MCF 10A (cell line): ENCODE measurements at regions not wholly inside any gene's neighbourhood (a gene's known extent, or its start where the extent isn't known, plus 50 kb on each side); places are given as distances from the start of the nearest gene placed in this dataset.

Experiments
- BruUV-seq: library from RNA; stranded (reverse); fragments of 400-500 nt; replicated peaks from 2 replicates; lab custom pipeline; 2021; lab: Mats Ljungman, UMichigan
- CTCF ChIA-PET: fragments of 300-600 bp; sonication (Branson Sonifier 250); formaldehyde crosslinking; extraction: SDS; loops from one replicate; lab custom pipeline; 2021; ENCODE audit warnings: antibody characterized with exemption, inconsistent platforms; lab: Yijun Ruan, JAX
- POLR2A ChIA-PET: fragments of 300-600, 350-650 bp; sonication (Branson Sonifier 250); formaldehyde crosslinking; extraction: SDS; loops from one replicate; lab custom pipeline; 2020; ENCODE audit warnings: antibody characterized with exemption, inconsistent platforms; lab: Yijun Ruan, JAX
- DNase-seq: peaks from one replicate; pipeline ENCODE4 v3.0.0-alpha.2; 2018; ENCODE audit not compliant: unreplicated experiment
- H3K27ac Mint-ChIP-seq: one replicate; pipeline ENCODE4 v1.8.0; 2022; ENCODE audit warnings: mild to moderate bottlenecking, low read depth, mixed read lengths; ENCODE audit not compliant: unreplicated experiment
- H3K27me3 Mint-ChIP-seq: one replicate; pipeline ENCODE4 v1.8.0; 2022; ENCODE audit warnings: mixed read lengths; ENCODE audit not compliant: insufficient read depth, unreplicated experiment
- H3K36me3 Mint-ChIP-seq: one replicate; pipeline ENCODE4 v1.8.0; 2022; ENCODE audit warnings: mild to moderate bottlenecking, moderate library complexity, mixed read lengths; ENCODE audit not compliant: insufficient read depth, unreplicated experiment
- H3K4me1 Mint-ChIP-seq: one replicate; pipeline ENCODE4 v1.8.0; 2022; ENCODE audit warnings: mixed read lengths; ENCODE audit not compliant: insufficient read depth, unreplicated experiment
- H3K4me3 Mint-ChIP-seq: one replicate; pipeline ENCODE4 v1.8.0; 2022; ENCODE audit warnings: mild to moderate bottlenecking, moderate library complexity, mixed read lengths; ENCODE audit not compliant: unreplicated experiment
- H3K9me3 Mint-ChIP-seq: one replicate; pipeline ENCODE4 v1.8.0; 2022; ENCODE audit warnings: mixed read lengths; ENCODE audit not compliant: unreplicated experiment
- intact Hi-C: fragments of 100-400 bp; cut with micrococcal nuclease; formaldehyde crosslinking; loops from 2 replicates; pipeline ENCODE4 v1.14.1; 2022
- TF ChIP-seq, protein P1 (sequence below): fragments of 200-600 bp; IDR thresholded peaks from one replicate; pipeline ENCODE4 v1.8.0; 2022; ENCODE audit warnings: antibody characterized with exemption, mild to moderate bottlenecking; ENCODE audit not compliant: unreplicated experiment

DNA sequence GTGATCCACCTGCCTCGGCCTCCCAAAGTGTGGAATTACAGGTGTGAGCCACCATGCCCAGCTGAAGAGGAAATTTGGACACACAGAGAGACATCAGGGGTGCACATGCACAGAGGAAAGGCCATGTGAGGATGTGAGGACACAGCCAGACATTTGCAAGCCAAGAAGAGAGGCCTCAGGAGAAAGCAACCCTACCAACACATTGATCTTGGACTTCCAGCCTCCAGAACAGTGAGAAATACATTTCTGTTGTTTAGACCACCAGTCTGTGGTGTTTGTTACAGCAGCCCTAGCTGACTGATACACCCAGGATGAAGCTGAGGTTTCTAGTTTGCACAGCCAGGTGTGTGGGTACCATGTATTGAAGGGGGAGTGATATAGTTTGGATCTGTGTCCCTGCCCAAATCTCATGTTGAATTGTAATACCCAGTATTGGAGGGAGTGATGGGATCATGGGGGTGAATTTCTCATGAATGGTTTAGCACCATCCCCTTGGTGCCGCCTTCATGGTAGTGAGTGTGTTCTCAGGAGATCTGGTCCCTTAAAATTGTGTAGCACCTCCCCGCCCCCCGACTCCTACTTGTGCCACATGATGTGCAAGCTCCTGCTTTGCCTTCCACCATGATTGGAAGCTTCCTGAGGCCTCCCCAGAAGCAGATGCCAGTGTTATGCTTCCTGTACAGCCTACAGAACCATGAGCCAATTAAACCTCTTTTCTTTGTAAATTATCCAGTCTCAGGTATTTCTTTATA, 64.7 kb upstream of the DUSP5 start:
- no TSS peak for BruUV-seq
- ChIA-PET CTCF (interaction anchor here (0.7 to 1.7 kb wide), 2 partner anchors 8 to 18 kb away, joined by 3 read pairs; no protein-coding TSS in a partner anchor), POLR2A (interaction anchor here (0.6 to 1.5 kb wide), 3 partner anchors 15 to 22 kb away, joined by 3 to 5 read pairs (median 4); no protein-coding TSS in a partner anchor)
- H3K4me1 Mint-ChIP-seq: peaks cover 21% of the 10 kb centered on the region
- H3K4me3 Mint-ChIP-seq: no peak overlapping the region
- no peak for DNase-seq
- H3K36me3 Mint-ChIP-seq: no peaks in the 10 kb centered on the region
- H3K27ac Mint-ChIP-seq: no peak overlapping the region
- H3K9me3 Mint-ChIP-seq: no peaks in the 10 kb centered on the region
- intact Hi-C loops: no loop called here
- no peaks in the 10 kb centered on the region for H3K27me3 Mint-ChIP-seq
- TF ChIP-seq, protein P1, sequence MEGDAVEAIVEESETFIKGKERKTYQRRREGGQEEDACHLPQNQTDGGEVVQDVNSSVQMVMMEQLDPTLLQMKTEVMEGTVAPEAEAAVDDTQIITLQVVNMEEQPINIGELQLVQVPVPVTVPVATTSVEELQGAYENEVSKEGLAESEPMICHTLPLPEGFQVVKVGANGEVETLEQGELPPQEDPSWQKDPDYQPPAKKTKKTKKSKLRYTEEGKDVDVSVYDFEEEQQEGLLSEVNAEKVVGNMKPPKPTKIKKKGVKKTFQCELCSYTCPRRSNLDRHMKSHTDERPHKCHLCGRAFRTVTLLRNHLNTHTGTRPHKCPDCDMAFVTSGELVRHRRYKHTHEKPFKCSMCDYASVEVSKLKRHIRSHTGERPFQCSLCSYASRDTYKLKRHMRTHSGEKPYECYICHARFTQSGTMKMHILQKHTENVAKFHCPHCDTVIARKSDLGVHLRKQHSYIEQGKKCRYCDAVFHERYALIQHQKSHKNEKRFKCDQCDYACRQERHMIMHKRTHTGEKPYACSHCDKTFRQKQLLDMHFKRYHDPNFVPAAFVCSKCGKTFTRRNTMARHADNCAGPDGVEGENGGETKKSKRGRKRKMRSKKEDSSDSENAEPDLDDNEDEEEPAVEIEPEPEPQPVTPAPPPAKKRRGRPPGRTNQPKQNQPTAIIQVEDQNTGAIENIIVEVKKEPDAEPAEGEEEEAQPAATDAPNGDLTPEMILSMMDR: no peak

DNA sequence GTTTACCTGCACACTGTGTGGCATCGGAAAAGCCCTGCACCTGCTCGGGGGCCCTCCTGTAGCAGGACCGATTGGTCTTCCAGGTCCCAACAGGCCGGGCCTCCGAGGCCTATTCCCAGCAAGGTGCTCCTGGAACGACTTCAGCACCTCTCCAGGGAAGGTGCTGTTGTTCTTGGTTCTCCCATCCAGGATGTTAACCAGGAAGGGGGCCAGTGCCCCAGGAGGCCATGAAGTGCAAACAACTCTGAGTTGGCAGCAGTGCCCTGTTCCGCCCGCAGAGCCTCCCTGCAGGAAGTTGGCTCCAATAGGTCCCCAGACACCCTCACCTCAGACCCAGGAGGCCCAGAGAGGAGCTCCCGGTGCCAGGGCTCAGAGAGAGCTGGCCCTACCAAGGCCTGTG, 64.0 kb upstream of the DUSP5 start:
- Mint-ChIP-seq H3K27ac (no peak overlapping the region), H3K4me3 (no peak overlapping the region), H3K4me1 (peaks cover 21% of the 10 kb centered on the region), H3K36me3 (no peaks in the 10 kb centered on the region), H3K9me3 (no peaks in the 10 kb centered on the region), H3K27me3 (no peaks in the 10 kb centered on the region)
- TF ChIP-seq, protein P1: no peak
- ChIA-PET CTCF (interaction anchor here (1.3 kb wide), 1 partner anchor 113 kb away, joined by 3 read pairs; no protein-coding TSS in a partner anchor), POLR2A (no interaction called here)
- no TSS peak for BruUV-seq
- intact Hi-C loops: no loop called here
- no peak for DNase-seq

DNA sequence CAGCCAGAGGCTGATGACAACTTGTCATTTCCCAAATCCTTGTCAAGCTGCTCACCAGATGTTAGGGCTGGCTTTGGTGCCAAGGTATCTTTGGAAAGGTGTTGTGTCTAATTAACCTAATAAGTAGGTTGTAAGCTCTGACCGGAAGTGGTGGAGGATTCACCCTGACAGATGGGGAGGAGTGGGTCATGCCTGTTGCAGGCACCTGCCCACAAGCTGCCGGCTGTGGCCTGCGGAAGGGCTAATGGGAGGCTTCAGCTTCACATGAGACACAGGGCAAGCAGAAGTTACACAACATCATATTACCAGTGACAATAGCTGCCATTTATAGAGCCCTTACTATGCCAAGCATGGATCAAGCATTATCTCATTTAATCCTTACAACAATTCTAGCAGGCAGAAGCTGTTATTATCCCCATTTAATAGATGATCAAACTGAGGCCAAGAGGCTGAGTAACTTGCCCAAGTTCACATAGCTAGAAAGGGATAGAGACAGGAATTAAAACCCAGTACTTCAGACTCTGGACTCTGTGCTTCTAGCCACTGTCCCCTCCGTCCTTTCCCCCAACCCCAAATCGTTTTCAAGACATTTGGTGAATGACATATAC, 63.1 kb upstream of the DUSP5 start:
- CTCF ChIA-PET: interaction anchor here (0.7 to 1.3 kb wide), 3 partner anchors 64 to 112 kb away, joined by 3 read pairs; no protein-coding TSS in a partner anchor

More for the DNA sequence above, 63.1 kb upstream of the DUSP5 start:
- H3K27ac Mint-ChIP-seq: no peak overlapping the region
- no peak for DNase-seq
- H3K9me3 Mint-ChIP-seq: no peaks in the 10 kb centered on the region
- TF ChIP-seq, protein P1: no peak
- peaks cover 13% of the 10 kb centered on the region for H3K4me1 Mint-ChIP-seq
- H3K4me3 Mint-ChIP-seq: no peak overlapping the region
- no TSS peak for BruUV-seq
- POLR2A ChIA-PET: no interaction called here
- intact Hi-C loops: no loop called here
- no peaks in the 10 kb centered on the region for H3K36me3 Mint-ChIP-seq
- H3K27me3 Mint-ChIP-seq: no peaks in the 10 kb centered on the region
